Caki2 (cell line): ENCODE measurements at regions not wholly inside any gene's neighbourhood (a gene's known extent, or its start where the extent isn't known, plus 50 kb on each side); places are given as distances from the start of the nearest gene placed in this dataset.
A peak's percentile ranks its signal among the peaks of the same experiment; 100 is the strongest.
"Not testable (repeated sequence)": the region's sequence is repeated elsewhere in the genome, so short reads cannot be mapped to it uniquely, and the experiment has no call there.

Experiments
- DNase-seq: peaks from one replicate; pipeline ENCODE4 v3.0.0-alpha.2; 2015; ENCODE audit warnings: low read depth
- in situ Hi-C: cut with HindIII; loops from 2 replicates; pipeline ENCODE4 v1.10.0; 2016; ENCODE audit warnings: low sequenced_read_pairs, low pct_unique_long_range_greater_than_20kb, mixed read lengths

DNA sequence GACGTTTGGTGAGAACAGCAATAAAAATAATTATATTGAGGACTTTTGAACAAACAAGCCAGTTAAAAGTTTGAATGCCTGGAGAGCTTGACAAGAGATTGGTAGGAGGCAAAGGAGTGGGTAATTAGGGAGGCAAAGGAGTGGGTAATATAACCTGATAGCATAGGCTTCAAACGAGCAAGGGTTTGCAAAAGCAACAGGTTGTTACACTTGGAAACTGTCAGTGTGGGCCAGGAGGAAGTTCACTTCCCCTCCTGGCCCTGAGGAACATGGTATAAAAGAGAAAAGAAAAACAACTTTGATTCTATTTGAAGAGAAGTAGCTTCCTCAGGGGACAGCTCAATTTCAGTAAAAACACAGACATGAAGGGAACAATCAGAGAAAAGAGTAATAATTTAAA lies 121.7 kb downstream of the CCER1 start:
- in situ Hi-C loops, result no loop called here

DNA sequence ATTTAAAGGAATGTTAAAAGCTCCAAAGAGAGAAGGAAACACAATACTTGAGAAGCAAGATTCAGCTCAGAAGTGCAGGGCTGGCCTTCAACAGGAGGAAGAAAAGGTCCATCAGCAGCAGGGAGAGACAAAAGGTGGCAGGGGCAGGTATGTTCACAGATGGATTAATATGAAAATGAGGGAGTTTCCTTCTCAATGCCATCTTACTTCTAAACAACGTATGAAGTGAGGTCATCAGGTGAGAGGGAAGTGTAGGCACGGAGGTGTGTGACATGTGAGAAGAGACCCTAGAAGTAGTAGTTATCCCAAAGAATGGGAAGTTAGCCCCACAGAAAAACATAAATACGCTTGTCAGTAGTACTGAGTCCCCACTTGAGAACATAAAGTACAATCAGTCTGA lies 122.5 kb downstream of the CCER1 start:
- in situ Hi-C loops, result no loop called here
- no peak for DNase-seq

More for the DNA sequence above, 121.7 kb downstream of the CCER1 start:
- no peak for DNase-seq

DNA sequence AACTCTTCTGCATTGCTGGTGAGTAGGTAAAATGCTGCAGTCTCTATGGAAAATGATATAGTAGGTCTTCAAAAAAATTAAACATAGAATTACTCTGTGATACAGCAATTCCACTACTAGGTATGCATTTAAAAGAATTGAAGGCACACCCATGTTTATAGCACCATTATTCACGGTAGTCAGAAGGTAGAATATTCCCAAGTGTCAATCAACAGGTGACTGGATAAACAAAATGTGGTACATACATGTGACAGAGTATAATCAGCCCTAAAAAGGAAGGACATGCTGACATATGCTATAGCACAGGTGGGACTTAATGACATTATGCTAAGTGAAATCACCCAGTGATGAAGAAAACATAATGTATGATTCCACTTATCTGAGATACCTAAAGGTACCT lies 123.3 kb downstream of the CCER1 start:
- in situ Hi-C loops, result no loop called here
- DNase-seq, result no peak

DNA sequence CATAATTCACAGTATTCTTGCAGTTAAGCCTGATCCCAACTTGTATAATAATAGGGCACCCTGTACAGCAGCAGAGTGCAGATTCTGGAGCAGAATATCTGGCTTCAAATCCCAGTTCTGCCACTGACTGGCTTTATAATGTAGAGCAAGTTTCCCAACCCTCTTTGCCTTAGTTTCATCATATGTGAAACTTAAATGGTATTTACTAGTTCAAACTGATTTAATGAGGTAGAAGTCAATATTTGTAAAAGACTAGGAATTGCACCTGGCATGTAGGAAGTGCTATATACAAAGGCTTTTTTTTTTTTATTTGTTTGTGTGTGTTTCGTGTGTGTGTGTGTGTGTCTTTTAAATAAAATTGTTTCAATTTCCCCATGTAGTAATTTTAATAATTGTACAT lies 125.9 kb downstream of the CCER1 start:
- DNase-seq, result no peak
- in situ Hi-C loops, result no loop called here

DNA sequence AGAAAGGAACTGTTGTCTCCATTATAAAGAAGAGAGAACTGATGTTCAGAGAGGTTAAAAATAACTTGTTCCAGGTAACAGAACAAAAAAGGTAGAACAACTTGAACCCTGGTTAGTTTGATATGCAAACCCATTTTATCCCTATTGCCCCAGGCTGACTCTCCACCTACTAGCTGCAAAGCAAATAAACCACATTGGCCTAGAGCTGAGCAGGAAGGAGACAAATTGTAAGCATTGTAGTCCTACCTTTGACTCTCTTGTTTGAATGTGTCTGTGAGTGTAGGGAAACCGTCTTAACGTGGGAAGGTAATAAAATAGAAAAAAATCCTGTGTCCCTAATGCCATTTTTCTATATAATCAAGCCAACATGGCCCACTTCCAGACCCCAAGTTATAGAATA lies 126.4 kb downstream of the CCER1 start:
- DNase-seq, result no peak

DNA sequence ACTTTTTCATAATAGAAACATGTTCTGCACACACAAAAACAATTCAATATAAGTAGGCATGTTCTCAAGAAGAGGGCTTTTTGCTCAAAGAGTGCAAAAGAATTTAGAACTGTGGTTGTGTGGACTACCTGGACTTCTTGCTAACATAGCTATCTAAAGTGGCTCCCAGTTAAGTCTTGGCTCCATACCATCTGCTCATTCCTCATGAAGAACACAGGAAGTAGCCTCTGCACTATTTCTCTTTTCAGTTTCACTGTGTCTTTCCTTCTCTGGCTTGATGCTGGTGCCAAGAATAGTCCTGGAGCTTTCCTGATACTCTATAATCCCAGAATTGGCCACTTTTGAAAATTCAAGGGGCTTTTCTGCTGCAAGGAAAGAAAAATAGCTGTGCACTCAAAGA lies 127.4 kb downstream of the CCER1 start:
- DNase-seq, result no peak
- in situ Hi-C loops, result no loop called here

More for the DNA sequence above, 126.4 kb downstream of the CCER1 start:
- in situ Hi-C loops, result no loop called here

DNA sequence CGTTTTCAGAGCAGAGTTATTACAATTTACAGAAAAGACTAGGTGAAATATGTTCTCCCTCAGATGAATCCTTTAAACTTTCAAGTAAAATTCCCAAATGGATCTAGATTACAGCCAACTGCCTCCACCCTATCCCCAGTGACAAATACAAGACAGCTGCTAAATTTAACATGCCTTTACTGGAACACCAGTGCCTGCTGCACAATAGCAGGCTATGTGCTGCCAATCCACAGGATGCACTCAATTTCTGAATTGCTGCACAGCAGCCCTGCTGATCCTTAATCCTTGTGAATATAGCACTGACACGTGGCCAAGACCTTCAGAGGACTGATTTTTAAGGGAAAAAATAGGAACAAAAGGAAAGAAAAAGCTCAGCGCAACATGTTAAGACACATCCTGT lies 128.9 kb downstream of the CCER1 start:
- DNase-seq, result no peak
- in situ Hi-C loops, result no loop called here

DNA sequence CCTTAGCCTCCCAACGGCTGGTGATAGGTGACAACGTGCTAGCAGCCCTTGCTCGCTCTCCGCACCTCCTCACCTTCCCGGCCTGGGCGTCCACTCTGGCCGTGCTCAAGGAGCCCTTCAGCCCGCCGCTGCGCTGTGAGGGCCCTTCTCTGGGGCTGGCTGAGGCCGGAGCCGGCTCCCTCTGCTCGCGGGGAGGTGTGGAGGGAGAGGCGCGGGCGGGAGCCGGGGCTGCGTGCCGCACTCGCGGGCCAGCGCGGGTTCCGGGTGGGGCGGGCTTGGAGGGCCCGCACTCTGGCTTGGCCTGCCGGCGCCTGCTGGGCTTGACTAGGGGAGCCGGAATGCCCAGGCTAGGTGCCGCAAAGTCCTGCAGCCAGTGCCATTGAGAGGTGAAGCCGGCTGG lies 131.1 kb downstream of the CCER1 start:
- no peak for DNase-seq
- in situ Hi-C loops, result no loop called here

DNA sequence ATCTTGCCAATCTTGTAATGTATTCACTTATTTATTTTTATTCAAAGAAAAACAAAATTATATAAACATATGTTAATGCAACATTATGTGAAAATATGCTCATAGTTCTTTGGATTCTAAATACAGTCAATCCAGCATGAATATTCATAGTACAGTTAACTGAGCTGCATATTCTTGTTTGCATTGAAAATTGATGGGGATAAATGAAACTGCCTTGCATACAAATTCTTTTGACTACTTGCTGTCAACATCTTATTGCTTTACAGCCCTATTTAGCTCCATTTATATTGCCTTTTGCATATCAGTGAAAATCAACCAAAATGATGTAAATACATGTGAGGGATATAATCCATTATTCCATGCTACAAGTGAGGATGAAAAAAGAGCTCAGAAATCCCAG lies 135.3 kb downstream of the CCER1 start:
- in situ Hi-C loops, result no loop called here
- no peak for DNase-seq

DNA sequence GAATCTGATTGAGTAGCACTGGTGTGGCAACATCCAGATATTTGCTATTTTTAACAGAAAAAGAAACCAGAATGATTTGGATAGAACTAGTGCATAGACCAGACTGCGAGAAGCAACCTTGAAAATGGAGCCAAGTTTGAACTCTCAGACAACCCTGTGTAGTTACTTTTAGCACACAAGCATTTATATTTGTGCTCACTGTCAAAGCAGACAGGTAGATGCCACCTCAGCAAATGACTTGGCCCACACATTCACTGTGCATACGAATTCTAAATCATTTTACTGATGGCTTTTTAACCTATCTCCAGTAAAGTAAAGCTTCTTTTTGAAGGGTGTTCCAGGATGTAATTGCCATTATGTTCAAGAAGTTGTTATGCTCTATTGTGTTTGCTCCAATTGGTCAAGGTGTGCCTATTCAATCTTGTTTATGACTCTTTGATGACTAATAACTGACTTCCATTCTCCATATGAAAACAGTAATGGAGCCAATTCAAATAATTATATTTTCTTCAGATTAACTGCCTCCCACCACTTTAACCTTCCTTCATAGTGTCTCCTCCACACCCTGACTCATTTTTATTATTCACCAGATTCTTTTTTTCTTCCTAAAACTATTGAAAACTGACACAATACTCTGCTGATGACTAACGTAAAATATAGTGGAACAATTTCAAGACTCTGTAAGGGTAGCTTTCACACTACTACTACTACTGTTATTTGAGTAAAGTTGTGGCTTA lies 138.5 kb downstream of the CCER1 start:
- in situ Hi-C loops, result no loop called here
- DNase-seq, result peak; percentile 18

DNA sequence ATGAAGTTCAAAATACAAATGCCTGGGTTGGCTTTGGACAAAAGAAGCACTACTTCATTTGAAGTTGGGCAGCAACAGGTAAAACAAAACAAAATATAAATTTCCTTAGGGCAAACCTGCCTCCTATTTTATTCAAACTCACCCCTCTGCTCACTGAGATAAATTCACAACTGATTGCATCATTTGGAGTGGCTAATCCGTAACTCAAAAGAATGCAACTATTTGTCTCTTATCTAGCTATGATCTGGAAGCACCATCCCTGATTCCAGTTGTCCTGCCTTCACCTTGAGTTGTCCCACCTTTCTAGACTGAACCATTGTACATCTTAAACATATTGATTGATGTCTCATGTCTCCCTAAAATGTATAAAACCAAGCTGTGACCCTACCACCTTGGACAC lies 145.0 kb downstream of the CCER1 start:
- in situ Hi-C loops, result no loop called here
- no peak for DNase-seq

DNA sequence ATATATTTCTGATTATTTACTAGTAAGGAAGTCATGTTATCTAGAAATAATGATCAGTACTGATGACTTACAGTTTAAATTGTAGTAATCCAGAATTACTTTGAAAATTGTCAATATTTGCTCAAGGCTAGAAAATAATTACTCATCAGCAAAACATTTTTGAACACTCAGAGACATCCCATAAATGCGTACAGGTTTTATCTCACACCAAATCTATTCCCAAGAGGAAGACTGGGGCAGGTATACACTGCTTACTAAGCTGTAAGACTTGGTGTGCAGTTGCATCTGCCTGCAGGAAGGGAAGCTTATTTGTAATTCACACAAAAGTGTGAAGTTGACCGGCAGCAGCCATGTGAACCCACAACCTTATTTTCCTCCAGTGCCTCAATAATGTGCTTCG lies 146.4 kb downstream of the CCER1 start:
- in situ Hi-C loops, result no loop called here
- DNase-seq, result no peak

DNA sequence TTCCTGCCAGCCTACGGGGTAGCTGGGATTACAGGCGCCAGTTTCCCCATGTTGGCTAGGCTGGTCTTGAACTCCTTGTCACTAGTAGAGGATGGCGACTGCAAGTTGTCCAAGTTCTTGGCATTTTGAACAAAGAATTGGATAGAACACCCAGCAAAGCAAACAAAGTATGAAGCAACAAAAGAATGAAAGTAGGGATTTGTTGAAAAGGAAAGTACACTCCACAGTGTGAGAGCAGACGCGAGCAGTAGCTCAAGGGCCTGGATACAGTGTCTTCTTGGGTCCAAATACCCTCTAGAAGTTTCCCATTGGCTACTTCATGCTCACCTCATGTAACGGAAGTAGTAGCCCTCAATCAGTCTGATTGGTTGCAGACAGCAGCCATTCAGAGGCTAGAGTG lies 152.2 kb downstream of the CCER1 start:
- in situ Hi-C loops, result no loop called here
- DNase-seq, result no peak

DNA sequence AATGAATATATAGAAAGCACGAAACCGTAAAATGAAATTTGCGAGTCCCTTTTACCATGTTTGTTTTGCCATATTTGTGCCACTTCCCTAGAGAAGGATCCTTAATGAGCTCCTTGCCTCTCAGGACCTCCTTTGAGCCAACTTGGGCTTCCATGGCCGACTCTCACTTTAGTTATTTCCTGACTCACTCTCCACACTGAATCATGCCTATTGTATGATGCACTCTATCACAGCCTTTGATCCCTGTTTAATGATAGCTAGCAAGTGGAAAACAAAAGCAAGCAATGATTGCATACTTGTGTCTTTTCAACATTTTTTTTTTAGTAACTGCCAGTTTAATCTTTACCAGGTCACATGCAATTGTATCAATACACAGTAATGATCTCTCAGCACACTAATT lies 153.2 kb downstream of the CCER1 start:
- in situ Hi-C loops, result no loop called here
- no peak for DNase-seq

DNA sequence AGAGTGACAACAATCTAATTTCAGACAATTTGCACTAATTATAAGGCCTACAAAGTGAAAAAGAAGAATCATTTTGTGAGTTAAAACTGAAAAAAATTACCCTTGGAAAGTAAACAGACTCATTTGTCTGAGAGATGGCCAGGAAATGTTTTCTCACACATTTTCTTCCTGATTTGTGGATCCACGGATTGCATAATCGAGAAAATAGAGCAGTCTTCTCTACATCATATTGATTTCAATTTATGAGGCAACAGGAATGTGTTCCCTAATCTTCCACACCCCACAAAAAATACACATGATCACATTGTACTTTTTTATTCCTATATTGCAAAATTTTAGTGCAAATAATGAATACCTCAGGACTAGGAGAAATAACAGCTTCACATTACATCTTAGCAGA lies 160.8 kb downstream of the CCER1 start:
- DNase-seq, result no peak
- in situ Hi-C loops, result no loop called here

DNA sequence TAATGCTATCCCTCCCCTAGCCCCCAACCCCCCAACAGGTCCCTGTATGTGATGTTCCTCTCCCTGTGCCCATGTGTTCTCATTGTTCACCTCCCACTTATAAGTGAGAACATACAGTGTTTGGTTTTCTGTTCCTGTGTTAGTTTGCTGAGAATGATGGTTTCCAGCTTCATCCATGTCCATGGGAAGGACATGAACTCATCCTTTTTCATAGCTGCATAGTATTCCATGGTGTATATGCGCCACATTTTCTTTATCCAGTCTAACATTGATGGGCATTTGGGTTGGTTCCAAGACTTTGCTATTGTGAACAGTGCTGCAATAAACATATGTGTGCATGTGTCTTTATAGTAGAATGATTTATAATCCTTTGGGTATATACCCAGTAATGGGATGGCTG lies 162.3 kb downstream of the CCER1 start:
- in situ Hi-C loops, DNase-seq: not testable (repeated sequence)

DNA sequence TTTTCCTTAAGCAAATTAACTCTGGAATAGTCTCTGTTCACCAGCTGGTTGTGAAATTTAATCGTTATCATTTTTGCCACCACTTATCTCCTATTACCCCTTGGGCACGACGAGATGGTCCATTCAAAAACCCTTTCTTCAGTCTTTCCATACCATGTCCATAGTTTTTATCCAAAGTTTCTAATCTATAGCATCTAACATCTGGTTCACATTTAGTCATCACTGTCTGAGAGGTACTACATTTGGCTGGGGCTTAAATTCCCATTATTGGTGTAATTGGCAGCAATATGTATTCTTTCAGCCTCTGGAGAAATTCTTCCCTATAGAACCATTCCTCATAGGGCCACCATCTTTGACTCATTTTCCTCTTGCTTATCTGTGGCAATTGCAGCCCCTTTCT lies 163.5 kb downstream of the CCER1 start:
- no peak for DNase-seq
- in situ Hi-C loops, result no loop called here

DNA sequence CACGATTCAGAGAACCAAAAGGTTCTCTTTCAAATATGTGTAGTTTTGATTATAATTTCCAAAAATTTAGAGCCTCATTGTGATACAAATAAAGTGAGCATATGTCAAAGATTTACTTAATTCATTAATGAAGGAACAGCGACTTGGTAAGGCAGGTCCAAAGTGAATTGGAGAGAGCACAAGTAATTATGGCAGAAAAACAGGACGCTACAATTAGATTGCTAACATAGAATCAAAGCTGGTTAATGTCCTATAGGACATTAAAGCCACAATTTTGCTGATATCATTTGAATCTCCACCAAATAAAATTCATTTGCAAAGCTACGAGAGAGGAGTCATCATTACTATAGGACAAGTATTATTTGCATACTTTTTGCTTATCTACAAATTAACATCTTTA lies 164.2 kb downstream of the CCER1 start:
- in situ Hi-C loops, result no loop called here
- DNase-seq, result no peak

DNA sequence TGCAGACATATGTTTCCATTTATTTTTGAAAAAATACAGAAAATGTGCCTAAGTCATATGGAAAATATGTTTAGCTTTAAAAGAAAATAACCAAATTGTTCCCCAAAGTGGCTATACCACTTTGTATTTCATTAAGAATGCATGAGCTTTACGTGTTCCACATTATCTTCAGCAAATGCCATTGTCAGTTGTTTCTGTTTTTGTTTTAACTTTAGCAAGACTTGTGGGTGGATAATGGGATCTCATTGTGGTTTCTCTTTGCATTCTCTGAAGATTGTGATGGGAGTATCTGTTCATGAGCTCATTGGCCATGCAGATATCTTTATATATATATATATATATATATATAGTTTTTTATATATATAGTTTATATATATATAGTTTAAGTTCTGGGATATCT lies 181.5 kb downstream of the CCER1 start:
- in situ Hi-C loops, result no loop called here
- no peak for DNase-seq

DNA sequence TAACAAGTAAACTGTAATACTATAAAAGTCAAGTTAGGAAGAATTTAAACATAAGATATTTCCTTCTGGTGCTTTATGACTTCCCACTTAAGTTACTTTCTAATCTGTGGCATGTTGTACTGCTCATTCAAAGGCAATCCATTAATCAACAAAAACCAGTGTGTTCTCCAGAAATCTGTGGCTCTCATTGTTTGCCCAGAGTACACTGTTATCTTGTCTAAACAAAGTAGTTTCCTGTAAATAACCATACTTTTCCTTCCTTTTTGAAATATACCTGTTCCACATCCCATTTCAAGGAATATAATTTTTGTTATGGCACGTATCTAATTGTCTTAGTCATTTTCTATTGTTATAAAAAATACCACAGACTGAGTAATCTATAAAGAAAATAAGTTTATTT lies 184.1 kb downstream of the CCER1 start:
- in situ Hi-C loops, result no loop called here
- DNase-seq, result no peak

DNA sequence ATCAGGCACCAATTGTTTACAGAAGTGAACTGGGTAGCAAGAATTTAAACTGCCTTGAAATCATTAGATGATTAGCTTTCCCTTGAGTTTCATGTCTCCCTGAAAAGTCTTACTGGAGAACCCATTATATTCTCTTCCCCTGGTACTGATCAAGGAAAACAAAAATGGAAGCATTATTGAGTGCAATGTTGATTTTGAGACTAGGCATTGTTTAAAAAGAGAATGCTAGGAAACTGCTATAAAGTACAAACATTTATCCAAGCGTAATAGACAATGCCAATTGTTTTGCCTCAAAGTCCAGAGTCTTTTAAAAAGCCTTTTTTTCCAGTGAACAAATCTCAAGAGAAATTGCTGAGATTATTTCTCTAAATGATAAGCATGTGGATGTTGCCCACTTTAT lies 197.0 kb downstream of the CCER1 start:
- DNase-seq, result no peak
- in situ Hi-C loops, result no loop called here
